DMS114 treated with DMSO at 0.1 percent for 48 hours (cell line): ENCODE measurements at regions not wholly inside any gene's neighbourhood (a gene's known extent, or its start where the extent isn't known, plus 50 kb on each side); places are given as distances from the start of the nearest gene placed in this dataset.

Source experiments
- DNase-seq: peaks from one replicate; lab custom pipeline; 2025; ENCODE audit not compliant: unreplicated experiment; lab: John Stamatoyannopoulos, UW

DNA sequence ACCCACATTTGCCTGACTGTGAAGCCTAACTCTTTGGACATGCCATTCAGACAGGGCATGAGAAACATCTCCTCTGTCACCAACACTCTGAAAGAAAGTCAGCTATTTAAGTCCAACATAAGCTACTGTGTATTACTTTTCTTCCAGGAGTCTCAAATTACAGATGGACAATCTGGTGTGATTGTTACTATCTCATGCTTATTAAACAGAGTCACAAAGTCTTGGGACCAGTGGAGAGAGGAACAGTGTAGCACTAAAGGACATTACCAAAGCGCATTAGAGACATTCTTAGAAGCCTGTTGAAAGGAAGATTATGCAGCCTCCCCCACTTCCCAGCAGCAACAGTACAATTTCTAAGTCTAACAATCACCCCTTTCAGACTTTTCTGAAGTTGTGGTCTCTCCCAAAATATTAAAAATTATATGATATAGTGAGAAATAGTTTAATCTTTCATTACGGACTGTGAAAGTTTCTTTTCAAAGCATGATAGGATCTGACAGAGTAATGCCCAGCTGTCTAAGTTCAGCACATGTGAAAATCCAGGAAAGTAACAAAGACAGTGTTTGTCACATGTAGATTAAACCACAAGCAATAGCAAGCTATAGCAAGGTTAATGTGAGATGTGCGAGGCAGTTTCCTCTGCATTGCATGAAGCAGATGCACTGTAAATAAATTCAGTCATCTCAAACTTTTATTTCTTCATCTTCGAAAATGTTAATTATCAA lies 280.9 kb upstream of the FZD8 start:
- no peak for DNase-seq

GRCh38 chr10:35921866-35922350 lies 279.8 kb upstream of the FZD8 start:
- DNase-seq: no peak

- DNase-seq: no peak
Observed at GRCh38 chr10:35916791-35917190, 274.7 kb upstream of the FZD8 start.

GRCh38 chr10:35913628-35914027 lies 271.5 kb upstream of the FZD8 start:
- no peak for DNase-seq

DNA sequence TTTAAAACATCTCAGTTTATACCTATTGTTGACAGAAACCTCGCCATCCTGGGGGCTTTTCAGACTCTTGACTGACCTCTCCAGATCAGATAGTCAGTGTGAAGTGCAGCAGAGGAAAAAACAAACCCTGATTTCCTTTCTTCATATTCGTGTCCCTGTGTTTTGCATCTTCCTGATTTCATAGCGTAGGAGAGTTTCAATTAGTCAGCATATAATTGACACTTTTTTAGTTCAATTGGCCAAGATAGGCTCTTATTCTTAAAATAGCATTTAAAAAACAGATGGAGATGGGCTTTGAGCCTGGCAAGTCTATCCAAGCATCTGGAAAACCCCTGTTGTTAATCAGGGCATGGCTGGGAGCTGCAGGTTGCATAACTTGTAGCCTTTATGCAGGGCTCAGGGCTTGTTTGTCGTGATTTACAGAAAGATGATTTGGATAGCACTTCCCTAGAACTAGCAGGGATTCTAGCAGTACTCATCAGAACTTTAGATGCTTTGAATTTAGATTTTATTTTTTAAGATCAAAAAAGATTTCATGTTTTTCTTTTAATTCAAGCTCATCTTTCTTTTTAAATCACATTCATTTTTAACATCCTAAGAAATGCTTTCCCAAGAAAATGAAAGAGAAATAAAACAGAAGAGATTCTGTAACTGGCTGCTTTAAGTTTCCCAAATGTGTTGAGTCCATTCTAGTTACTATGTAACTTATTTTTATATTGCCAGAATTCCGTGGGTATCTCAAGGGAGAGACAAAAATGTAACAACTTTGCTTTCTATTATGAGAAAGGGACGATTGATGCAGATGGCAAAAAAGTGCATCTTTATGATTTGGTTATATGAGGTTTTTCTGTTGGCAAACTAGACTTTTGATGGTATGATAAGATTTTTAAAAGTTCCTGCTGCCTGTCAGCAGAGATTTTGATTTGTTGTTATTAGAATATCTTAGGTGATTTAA lies 270.8 kb upstream of the FZD8 start:
- no peak for DNase-seq

DNA sequence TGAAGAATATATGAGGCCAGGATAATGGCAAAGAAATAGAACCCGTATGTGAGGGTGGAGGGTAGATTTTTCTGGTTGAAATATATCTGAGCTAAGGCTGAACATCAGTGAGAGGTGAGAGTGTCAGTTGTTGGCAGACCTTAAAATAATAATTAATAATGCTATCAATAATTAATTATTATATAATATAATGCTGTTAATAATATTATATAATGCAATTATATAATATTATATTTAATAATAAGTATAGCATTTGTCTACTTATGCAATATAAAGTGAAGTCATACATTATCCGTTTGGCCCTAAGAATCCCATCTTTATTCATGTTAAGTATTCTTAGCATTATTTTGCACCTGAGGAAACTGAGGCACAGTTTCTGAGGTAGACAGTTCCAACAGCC lies 269.9 kb upstream of the FZD8 start:
- no peak for DNase-seq

GRCh38 chr10:35911233-35911632 lies 269.1 kb upstream of the FZD8 start:
- no peak for DNase-seq

DNA sequence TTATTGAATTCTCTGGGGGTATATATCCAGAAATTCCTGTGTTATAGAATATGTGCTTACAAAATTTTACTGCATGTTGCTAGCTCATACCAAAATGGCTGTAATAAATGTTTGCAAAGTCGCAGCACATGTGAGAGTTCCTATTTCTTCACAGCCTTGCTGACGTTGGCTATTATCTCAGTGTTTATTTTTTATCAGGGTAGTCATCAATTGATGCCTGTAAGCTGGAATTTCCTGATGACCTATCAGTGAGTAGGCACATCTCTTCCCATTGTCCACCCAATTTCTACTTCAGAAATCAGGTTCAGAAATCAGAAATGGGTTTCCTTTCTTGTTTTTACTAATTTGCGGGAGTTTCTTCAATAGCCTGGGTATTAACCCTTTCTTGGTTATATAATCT lies 268.1 kb upstream of the FZD8 start:
- no peak for DNase-seq

- DNase-seq: no peak
Observed at GRCh38 chr10:35909121-35909720, 267.1 kb upstream of the FZD8 start.

DNA sequence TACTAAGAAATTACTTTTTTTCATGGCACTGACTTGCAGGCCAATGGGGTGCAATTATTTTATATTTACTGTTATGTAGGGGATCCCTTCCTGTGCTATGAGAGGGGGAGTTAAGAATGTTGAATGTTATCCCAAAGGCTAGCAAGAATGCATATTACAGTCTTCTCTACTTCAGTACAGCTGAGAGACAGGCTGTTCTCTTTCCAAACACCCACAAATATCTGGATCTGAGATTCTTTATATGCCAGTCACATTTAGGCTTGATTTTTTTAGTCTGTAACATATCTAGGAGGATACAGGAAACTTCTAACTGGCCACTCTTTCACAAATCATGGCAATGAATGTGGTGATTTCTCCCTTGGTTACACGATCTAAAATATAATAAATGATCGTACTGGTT lies 266.4 kb upstream of the FZD8 start:
- DNase-seq: no peak

DNA sequence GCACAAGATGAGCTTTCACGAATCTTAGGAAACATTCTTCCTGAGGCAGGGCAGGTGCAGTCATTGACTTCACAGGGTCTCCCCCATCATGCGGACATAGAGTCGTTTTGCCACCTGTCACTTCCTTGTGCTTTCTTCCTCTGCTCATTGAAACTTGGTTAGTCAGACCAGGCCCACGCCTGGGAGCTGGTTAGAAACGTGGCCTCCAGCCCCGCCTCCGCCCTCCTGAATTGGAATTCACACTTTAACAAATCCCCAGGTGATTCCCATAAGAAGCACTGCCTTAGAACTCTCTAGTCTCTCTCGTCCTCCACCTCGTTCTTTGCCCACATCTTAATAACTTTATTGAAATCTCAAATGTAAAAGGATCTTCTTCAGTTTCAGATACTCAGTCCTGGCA lies 265.5 kb upstream of the FZD8 start:
- no peak for DNase-seq

- DNase-seq: no peak
Observed at GRCh38 chr10:35906155-35906554, 264.1 kb upstream of the FZD8 start.

GRCh38 chr10:35903021-35903420 lies 260.9 kb upstream of the FZD8 start:
- no peak for DNase-seq

DNA sequence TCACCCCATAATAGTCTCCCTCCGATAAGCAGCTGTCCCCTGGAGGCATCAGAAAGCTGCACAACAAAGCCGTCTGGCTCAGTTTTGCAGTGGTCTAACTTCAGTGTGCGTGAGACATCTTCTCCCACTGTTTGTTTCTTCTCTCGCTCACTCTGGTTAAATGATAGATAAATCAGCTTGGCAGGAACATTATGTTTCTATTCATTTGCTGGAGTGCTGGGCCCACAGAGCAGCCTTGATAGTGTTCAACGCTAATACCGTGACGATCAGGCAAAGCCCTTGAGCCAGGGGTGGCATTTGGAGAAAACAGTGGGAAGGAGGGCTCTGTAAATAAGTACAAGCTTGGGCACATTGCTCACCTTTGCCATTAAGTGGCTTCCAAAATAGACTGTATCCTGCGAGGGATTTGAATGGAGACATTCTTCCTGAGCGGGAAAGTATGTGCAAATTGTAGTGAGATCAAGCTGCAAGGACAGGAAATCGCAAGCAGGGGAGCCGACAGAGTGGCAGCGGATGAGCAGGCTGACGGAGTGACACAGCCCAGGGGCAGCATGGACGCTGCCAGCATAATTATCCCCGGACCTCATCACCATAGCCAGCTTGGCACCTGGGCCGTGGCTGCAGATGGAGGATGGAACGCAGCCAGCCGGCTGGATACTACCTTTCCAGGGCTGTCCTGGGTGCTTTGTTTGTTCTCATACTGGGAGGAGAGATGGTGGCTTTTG lies 256.8 kb upstream of the FZD8 start:
- no peak for DNase-seq

DNA sequence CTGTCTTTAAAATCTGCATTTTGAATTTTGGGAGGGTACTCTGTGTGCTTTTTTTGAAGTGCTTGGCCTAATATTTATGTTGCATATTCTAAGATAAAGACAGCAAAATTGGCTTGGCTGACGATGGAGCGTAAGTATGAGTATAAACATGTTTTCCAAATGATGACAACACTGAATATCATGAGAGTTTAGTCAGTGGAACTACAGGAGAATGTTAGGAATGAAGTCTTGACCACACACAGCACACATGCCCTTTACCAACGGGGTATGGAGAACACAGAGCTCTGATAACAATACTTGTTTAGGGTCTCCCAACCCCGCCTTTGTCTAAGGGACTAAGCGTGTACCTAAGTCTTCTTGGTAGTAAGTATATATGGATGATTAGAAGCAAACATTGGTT lies 253.9 kb upstream of the FZD8 start:
- no peak for DNase-seq

GRCh38 chr10:35895331-35895730 lies 253.2 kb upstream of the FZD8 start:
- DNase-seq: no peak

DNA sequence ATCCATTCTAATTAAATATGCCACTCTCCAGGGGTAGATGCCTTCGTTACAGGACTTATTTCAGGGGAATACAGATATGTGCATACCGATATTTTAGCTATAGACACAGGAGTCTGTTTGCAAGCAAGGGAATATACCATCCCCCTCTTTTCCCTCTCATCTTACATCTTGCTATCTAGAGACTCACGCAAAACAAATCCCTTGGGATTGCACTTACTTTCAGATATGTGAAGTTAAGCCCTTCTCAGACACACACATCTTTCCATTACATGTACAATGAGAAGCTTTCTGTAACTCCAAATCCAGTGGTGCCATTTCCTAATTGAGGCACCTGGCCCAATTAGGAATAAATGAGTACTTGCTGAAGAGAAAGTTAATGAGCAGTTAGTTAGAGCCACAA lies 250.4 kb upstream of the FZD8 start:
- DNase-seq: no peak

DNA sequence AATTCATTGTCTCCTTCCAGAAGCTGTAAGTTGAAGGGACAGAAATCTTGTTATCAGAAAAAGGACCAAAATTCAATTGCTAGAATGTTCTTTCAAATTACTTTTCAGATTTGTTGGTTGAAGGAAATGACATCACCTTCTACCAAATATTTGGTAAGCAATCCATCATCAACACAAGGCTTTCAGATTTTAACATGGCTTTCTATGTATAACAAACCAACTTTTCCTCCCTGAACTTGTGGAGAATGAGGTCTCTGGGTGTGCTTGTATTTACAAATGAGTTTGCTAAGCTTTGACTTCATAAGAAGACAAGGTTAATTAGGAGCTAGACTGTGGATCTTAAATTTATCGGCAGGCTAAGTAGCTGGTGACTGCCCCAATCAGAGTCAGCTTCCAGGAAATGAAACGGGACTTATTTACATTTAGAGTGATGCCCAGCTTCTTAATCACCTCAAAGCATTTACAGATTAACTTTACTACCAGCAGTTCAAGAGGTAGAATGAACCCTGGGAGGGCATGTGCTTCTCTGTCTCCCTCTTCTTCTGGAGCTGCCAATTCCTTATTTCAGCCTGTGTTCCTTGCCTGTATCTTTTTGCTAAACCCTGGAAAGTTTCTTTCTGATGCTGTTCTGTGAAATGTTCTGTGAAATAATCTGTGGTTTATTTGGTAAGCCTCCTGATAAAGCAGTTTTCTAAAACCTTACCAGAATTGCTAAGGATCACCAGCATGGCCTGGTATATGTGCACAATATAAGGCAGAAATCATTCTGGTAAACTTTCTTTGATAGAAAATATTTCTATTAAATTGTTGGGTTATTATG lies 248.8 kb upstream of the FZD8 start:
- no peak for DNase-seq

GRCh38 chr10:35889971-35890675 lies 248.0 kb upstream of the FZD8 start:
- no peak for DNase-seq

DNA sequence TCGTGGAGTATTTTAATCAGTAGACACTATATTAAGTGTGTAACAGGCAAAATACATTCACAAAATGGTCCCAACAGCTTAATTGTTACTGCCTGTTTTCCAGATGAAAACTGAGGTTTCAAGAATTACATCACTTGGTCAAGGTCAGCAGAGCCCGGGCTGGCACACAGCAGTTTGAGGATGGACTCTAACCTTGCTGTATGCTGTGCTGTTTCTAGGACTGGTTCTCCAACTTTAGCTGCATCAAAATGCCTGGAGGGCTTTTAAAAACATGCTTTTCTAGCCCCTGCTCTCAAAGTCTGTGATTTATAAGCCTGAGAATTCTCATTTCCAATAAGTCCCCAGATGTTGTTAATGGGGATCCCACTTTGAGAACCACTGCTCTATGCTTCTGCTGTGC lies 247.1 kb upstream of the FZD8 start:
- DNase-seq: no peak
